Heart left ventricle (tissue), 13 donors: ENCODE measurements at regions not wholly inside any gene's neighbourhood (a gene's known extent, or its start where the extent isn't known, plus 50 kb on each side); places are given as distances from the start of the nearest gene placed in this dataset.

Experiments used
- CTCF ChIP-seq, 12 donors: fragments of 200-600 bp; sonication (generic) in 4 of 12; IDR thresholded peaks; one replicate each; pipeline versions ENCODE4 v1.5.0 to v1.8.0; 2018 to 2022; ENCODE audit warnings: antibody characterized with exemption in 12 of 12, mild to moderate bottlenecking in 5 of 12
- POLR2A ChIP-seq, 2 donors: fragments of 450-650 bp; IDR thresholded peaks; one replicate each; pipeline ENCODE4 v1.6.1; 2017; ENCODE audit warnings: antibody characterized with exemption in 2 of 2, mild to moderate bottlenecking in 2 of 2, moderate library complexity in 2 of 2
- donor health status: ischemic (EF 13 %, LVEDD 7.1; RV severe dilation, severe dysfunction).
- donor health status: DM: no; HTN: yes; CAD: no.
- donor health status: DM: no; HTN: no; CAD: no.
- donor health status: ischemic (EF 25% LVEDD 6.9; RV normal size, moderate dysfunction).
- donor health status: ischemic (EF 25% LVEDD 5.7; RV mildly dilated, moderate dysfunction).
- donor health status: ischemic (EF 35%, LVEDD 5.7; RV mildly dilated, moderate dysfunction).
- donor health status: nonischemic (EF 11% LVEDD 7.7; RV severe dilation, severe dysfunction).
- donor health status: DM: yes; HTN: yes; CAD: no.
- donor health status: PGD.
- donor health status: ischemic (EF 29% LVEDD 5.4; RV normal size, mild dysfunction).
- donor health status: nonischemic (EF 23%, LVEDD 6.1; RV moderate dilation, normal function).

- TF ChIP-seq CTCF (IDR thresholded peaks at IDR 0.05) (no peak), POLR2A (IDR thresholded peaks at IDR 0.05) (no peak)
Measured at GRCh38 chr12:53825246-53826081, 73.7 kb upstream of the CISTR start.
